ENCODE measurements at regions not wholly inside any gene's neighbourhood (a gene's known extent, or its start where the extent isn't known, plus 50 kb on each side); places are given as distances from the start of the nearest gene placed in this dataset.

DNA sequence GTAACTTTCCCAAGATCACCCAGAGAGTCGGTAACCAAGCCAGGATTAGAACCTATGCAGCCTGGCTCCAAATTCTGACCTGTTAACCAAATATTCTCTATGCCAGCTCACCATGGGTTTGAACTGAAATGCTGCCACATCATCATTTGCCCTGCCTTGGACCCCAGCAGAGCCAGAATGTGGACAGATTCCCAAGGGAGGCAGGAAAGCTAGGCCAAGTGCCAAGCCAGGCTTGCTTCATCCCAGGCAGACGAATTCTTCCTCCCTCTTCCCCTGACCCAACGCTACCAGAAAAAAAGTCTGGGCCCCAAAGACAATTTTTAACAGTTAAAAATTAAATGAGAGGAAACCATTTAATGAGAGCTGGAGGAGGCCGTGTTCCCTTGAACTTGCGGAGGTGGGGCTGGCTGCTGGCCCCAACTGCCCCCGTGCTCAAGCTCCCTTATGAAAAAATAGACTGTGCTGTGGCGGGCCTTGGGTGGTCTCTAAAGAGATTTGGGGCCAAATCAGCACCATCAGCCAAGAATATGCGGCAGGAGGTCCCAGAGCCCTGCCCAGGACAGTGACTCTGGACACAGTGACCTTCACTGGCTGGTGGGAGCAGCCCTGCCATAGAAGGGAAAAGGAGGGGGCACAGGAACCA is 184.1 kb upstream of the SYT13 start:
- Histone ChIP-seq H3K27ac (ENCODE audit: insufficient read depth, low read length) (no peak overlapping the region), H3K9me3 (ENCODE audit: control insufficient read depth, insufficient read depth, low read length) (no peaks in the 10 kb centered on the region), H2BK20ac (ENCODE audit: low read depth, low read length) (no peak overlapping the region), H3K4me3 (ENCODE audit: insufficient read depth, low read depth, low read length) (no peak overlapping the region), H4K8ac (ENCODE audit: low read depth in 2 of 2, low read length in 2 of 2) (no peak overlapping the region), H3K4ac (ENCODE audit: low read depth, low read length) (no peak overlapping the region), H3K79me1 (ENCODE audit: low read depth in 1 of 2, low read length in 2 of 2) (no peaks in the 10 kb centered on the region), H3K9me1 (ENCODE audit: insufficient read depth, low read length) (no peaks in the 10 kb centered on the region), H3K4me2 (ENCODE audit: low read depth, low read length) (no peak overlapping the region), H3K18ac (ENCODE audit: low read depth, low read length) (no peak overlapping the region), H4K5ac (ENCODE audit: low read depth, low read length) (no peak overlapping the region), H4K91ac (ENCODE audit: insufficient read depth, low read depth, low read length) (no peak overlapping the region), H2AK5ac (ENCODE audit: low read depth, low read length) (no peak overlapping the region), H4K20me1 (ENCODE audit: insufficient read depth, low read length) (no peaks in the 10 kb centered on the region), H2BK15ac (ENCODE audit: low read depth, low read length) (no peak overlapping the region), H3K36me3 (ENCODE audit: control insufficient read depth, insufficient read depth, low read length) (no peaks in the 10 kb centered on the region), H2BK5ac (ENCODE audit: low read depth, low read length, poor library complexity, severe bottlenecking) (no peak overlapping the region), H2AK9ac (replicated peaks; ENCODE audit: low read depth, low read length, poor library complexity) (no peak overlapping the region), H3K4me1 (ENCODE audit: control insufficient read depth, insufficient read depth, low read length) (no peaks in the 10 kb centered on the region), H3K23ac (ENCODE audit: low read depth, low read length) (no peak overlapping the region), H3K14ac (replicated peaks; ENCODE audit: low read depth, low read length) (no peak overlapping the region), H3K56ac (ENCODE audit: extremely low read depth, insufficient read depth, low read length) (no peak overlapping the region), H2AFZ (replicated peaks; ENCODE audit: low read length, poor library complexity) (no peak overlapping the region), H3K27me3 (ENCODE audit: control insufficient read depth, insufficient read depth, low read length) (peaks cover 2% of the 10 kb centered on the region; the same call in 1 of the 2 replicates), H2BK120ac (ENCODE audit: low read depth, low read length) (no peak overlapping the region), H3K9ac (ENCODE audit: low read depth, low read length) (no peak overlapping the region)
- BruUV-seq (replicated peaks): no TSS peak
- no peak for DNase-seq
- CTCF ChIA-PET: no interaction called here
- POLR2A ChIA-PET (ENCODE audit: unreplicated experiment): no interaction called here
- no peak for ATAC-seq (ENCODE audit: low read depth)
- in situ Hi-C loops (cut with MboI; ENCODE audit: low sequenced_read_pairs): no loop called here
- dilution Hi-C loops (cut with HindIII; ENCODE audit: low sequenced_read_pairs, unreplicated experiment): no loop called here
- TF ChIP-seq MAZ (IDR thresholded peaks at IDR 0.05; ENCODE audit: borderline replicate concordance, low read depth, low read length) (no peak), RCOR1 (IDR thresholded peaks at IDR 0.05; ENCODE audit: insufficient replicate concordance, low read length) (no peak), FOS (IDR thresholded peaks at IDR 0.05; ENCODE audit: low read depth, low read length) (no peak), BHLHE40 (IDR thresholded peaks at IDR 0.05; ENCODE audit: low read depth, low read length) (no peak), MAFK (IDR thresholded peaks at IDR 0.05; ENCODE audit: low read depth, low read length) (no peak), POLR2A (IDR thresholded peaks at IDR 0.05; ENCODE audit: low read depth, low read length) (no peak)
- TF ChIP-seq, protein P1, sequence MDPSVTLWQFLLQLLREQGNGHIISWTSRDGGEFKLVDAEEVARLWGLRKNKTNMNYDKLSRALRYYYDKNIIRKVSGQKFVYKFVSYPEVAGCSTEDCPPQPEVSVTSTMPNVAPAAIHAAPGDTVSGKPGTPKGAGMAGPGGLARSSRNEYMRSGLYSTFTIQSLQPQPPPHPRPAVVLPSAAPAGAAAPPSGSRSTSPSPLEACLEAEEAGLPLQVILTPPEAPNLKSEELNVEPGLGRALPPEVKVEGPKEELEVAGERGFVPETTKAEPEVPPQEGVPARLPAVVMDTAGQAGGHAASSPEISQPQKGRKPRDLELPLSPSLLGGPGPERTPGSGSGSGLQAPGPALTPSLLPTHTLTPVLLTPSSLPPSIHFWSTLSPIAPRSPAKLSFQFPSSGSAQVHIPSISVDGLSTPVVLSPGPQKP (IDR thresholded peaks at IDR 0.05; ENCODE audit: borderline replicate concordance, low read depth, low read length): no peak
- intact Hi-C loops (cut with micrococcal nuclease): no loop called here
- 22% methylated on average over 3 of the region's 8 CpGs; no CpG with 5 or more reads in 1 of the 2 experiments for WGBS, 2 experiments (ENCODE audit: extremely low coverage in 2 of 2, insufficient read length in 1 of 2)

Measured in IMR-90 (cell line).